Kidney capillary endothelial cell (primary cell): ENCODE measurements at regions not wholly inside any gene's neighbourhood (a gene's known extent, or its start where the extent isn't known, plus 50 kb on each side); places are given as distances from the start of the nearest gene placed in this dataset.

ENCODE experiments used
- DNase-seq: peaks from one replicate; pipeline ENCODE4 v3.0.0-alpha.2; 2018; ENCODE audit warnings: low spot score

GRCh38 chr6:43903739-43904290, 133.8 kb downstream of the VEGFA start:
- DNase-seq: no peak

DNA sequence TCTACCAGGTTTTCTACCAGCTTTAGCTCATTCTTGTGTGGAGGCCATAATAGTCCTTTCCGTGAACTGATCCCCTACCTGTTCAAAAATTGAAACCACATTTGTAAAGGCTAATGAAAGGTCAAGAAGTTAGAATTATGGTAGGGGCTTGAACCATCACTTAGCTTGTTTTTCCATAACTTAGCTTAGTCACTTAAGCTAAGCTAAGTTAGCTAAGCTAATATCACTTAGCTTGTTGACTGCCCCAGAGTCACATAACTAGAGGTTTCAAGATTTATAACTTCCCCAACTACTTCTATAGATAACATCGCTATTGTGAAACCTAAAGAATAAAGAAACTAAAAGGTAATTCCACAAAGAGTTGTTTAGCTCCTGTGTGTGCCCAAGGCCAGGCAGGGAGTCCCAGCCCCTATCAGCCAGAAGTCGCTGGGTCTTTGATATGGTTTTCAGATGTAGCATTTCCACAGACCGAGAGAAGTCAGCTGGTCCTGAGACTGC, 131.8 kb downstream of the VEGFA start:
- no peak for DNase-seq

DNA sequence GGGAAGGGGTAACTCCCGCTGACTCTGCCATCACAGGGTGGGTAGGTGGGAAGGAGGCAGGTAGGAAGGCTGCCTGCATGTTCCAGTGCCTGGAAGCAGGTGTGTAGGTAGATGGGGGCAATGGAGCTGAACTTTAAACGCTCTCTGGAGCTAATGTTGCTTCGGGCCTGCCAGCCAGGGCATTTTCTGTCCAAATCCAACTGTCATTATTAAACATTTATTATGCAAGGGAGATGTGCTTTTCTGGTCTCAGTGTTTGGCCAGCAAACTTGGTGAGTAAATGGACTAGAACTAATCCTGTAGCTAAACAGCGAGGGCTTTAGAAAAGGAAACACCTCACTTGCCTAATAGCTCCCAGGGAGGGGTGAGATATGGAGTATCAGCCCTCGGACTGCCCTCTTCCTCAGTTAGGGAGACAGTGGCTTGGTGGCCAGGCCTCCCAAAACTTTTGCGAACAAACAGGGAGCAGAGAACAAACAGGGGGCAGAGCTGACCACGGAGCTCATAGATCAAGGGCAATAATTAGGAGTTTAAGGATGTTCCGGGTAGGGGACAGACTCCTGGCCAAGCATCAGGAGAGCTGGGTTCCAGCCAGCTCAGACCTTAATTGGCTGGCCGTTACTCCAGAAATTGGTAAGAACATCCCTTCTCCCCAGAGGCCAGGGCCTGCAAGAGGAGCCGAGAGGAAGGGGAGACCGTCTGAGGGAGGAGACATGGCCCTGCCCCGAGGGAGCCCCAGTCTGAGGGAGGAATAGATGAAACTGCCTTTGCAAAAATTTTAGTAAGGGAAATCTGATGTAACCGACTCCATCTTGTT, 131.1 kb downstream of the VEGFA start:
- DNase-seq: no peak

- no peak for DNase-seq
These were observed 130.5 kb downstream of the VEGFA start for GRCh38 chr6:43900560-43900915.

- no peak for DNase-seq
These were observed 129.8 kb downstream of the VEGFA start for GRCh38 chr6:43899830-43900229.

DNA sequence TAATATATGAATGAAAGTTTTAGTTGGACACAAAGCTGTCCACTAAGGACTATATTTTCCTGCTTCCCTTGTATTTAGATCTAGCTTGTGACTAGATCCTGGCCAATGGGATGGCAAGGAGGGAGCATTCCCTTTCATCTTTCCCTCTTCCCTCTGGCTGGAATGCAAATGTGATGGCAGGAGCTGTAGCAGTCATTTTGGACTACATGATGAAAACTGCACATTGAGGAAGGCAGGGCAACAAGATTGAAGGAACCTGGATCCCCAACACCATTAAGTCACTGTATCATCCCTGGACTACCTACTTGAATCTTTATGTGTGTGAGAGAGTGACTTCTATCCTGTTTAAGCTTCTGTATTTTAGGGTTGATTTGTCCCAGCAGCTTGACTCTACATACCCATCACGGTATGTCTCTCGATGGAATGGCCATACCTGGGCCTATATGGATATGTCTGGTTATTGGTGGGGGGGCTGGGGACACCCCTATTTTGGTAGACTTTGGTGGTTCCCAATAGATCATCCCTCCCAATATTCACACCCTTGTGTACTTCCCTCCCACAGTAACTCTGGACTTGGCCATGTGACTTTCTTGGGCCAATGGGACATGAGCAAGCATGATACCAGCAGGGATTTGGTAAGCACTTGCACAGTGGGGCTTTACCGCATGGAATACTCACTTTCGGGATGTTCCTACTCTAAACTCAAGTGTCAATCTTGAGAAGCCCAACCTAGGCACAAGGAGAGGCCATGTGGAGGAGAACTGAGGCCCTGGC, 128.5 kb downstream of the VEGFA start:
- no peak for DNase-seq

DNA sequence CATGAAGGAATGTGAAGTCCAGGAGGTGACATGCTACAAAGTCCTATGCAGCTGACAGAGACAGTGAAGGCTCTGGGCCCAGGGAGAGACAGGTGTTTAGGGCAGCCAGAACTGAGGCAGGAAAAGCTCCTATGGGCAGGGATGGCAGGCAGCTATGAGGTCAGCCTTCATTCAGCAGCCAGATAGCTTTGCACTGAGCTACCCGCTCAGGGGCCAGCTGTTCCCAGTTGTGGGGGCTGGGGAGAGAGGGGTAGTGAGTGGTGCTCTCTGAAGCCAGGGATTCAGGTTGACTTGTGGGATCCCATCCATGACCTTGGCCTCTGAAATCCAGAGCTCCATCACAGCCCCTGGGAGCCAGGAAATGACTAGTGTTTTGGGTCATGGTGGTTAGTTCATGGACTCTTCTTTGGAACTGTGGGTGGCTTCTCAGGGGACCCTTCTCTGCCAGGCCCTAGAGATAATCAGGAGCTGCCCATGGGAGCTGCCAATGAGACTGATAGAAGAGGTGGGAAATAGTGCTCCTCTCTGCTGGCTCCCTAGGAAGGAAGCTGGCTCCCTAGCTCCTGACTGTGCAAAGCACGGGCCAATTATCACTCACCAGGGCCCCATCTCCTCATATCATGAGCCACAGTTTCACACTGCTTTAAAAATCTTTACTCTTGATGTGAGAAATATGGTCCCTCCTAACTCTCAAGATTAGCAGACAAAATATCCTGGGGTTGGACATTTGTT, 127.7 kb downstream of the VEGFA start:
- DNase-seq: no peak

DNA sequence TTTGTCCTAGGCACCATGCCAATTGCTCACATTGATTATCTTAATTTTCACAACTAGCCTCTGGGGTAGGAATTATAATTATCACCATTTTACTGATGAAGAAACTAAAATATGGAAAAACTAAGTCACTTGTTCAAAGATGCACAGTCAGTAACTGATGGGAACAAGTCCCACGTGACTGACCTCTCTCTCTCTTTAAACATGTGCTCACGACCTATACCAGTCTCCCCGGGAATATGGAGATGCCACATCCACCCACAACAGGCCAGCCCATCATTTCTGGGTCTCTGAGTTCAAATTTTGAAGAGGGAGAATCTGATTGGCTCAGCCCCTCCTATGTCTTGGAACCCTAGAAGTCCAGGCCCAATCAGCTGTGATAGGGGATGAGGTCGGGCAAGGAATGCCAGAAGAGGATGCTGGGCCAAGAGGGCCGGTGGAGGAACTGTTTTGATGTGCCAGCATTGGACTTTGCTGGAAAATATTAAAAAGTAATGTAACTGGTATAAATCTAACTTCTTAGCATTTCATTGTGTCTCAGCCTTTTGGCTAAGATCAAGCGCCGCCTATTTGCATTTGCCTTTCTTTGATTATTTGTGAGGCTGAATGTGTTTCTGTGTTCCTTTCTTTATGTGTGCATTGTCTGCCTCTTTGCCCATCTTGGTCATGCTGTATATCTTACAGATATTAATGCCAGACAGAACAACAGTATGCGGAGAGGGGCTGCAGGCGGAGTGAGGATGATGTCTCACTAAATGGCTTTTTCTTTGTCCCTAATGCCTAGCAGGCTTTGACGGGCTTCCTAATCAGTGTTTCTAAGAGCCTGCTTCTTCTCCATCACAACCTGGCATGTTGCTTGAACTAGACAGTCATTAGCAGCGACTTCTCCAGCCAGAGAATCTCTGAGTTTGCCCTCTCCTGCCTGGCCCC, 126.6 kb downstream of the VEGFA start:
- DNase-seq: no peak

GRCh38 chr6:43895656-43896328, 125.8 kb downstream of the VEGFA start:
- no peak for DNase-seq

- no peak for DNase-seq
These were observed 123.1 kb downstream of the VEGFA start for GRCh38 chr6:43893073-43893472.

GRCh38 chr6:43891072-43891870, 121.3 kb downstream of the VEGFA start:
- no peak for DNase-seq

GRCh38 chr6:43890197-43891062, 120.4 kb downstream of the VEGFA start:
- no peak for DNase-seq

- DNase-seq: no peak
These were observed 118.1 kb downstream of the VEGFA start for GRCh38 chr6:43887906-43888683.

DNA sequence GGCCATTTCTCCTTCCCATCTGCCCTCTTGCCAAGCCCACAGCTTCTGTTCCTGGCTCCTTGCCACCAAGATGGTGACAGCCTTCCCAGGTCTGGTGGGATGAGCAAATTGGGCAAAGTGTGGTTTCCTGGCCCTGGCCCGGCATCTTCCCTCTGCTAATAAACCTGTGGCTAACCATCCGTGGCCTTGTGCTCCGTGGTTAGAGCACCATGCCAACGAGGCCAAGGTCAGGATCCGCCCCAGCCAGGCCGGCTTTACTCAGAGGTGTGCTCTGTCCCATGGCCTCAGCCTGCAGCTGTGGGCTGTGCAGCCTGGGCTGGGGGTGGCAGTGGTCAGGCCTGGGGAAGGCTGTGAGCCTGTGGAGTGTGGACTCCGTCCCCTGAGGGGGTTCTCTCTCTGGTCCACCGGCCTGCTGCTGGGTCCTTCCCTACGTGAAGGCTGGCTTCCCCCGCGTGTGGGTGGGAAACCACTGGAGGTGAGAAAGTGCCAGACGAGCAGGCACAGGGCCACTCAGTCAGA, 117.4 kb downstream of the VEGFA start:
- DNase-seq: no peak

DNA sequence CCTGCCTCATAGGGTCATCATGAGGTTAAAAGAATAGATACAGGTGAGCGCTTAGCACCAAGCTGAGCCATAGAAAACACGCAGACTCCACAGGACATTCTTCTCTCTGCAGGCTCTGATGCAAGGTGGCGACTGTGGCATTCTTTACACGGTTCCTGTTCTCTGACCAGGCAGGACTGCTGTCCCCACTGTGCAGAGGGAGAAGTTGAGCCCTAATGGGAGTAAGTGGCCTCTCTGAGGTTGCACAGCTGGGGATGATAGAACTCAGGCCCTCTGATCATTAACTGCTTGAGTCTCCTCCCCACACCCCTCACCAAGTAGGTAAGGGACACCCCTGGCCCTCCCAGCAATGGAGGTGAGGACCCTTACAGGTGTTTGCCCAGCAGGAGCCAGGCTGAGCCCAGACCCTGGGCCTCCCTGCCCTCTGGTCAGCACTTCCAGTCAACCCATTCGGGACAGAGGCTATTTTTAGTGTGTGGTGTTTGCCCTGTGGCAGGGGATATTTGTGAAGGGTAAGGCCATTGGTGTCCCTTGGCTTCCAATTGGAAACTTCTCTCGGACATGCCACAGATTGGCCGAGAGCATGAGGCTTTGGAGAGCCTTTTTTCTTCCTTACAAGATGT, 116.8 kb downstream of the VEGFA start:
- DNase-seq: no peak

DNA sequence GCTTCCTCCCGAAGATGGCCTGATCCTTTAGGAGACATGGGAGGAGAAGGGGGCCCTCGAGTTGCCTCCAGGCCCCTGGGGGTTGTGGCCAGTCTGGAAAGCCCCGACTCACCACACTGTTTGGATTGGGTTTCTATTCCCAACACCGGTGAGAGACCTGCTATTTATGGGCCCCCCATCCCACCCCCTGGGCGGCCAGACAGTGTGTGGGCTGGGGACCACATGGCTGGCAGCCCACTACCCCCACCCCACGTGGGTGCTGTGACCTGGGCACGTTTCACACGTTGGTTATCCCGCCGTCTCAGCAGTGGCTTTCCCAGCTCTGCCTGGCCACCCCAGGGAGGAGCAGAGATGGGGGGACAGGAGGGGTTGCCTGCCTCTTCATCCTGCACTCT, 116.1 kb downstream of the VEGFA start:
- no peak for DNase-seq

DNA sequence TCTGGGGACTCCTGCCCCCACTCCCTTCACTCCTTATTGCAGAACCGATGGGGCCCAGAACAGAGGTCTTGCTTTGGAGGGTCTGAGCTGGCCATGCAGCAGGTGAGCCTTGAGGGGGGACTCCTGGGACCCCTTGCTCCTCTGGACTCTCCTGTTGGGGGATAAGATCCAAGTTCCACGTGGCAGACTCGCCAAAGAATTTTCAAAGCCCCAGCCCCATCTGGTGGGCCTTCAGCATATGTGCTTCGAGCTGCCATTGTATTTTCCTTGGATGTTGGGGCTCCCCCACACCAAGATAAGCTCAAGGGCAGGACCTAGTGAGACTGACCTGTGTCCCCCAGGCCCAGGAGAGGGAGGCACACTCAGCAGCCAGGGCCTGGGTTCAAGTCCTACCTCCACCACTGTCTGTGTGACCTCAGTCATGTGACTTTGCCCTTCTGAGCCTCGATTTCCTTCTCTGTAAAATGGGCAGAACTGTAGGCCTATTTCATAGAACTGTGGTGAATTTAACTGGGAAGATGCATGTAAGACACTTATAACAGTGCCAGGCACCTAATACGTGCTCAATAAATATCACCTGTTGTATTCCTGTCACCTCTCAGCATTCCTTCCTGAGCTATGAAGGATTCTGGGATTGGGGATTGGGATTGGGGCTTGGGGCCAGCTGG, 115.5 kb downstream of the VEGFA start:
- no peak for DNase-seq
